Progenitor cell of endocrine pancreas (in vitro differentiated cells): ENCODE measurements at regions not wholly inside any gene's neighbourhood (a gene's known extent, or its start where the extent isn't known, plus 50 kb on each side); places are given as distances from the start of the nearest gene placed in this dataset.

ENCODE experiments used
- DNase-seq: peaks from one replicate; pipeline ENCODE4 v3.0.0; 2021; ENCODE audit warnings: low spot score; ENCODE audit not compliant: unreplicated experiment
- H3K27ac Mint-ChIP-seq: 2 replicates; pipeline ENCODE4 v1.8.0; 2021; ENCODE audit warnings: mild to moderate bottlenecking, moderate library complexity, mixed read lengths
- H3K27me3 Mint-ChIP-seq: 2 replicates; pipeline ENCODE4 v1.8.0; 2021; ENCODE audit warnings: mixed read lengths
- H3K36me3 Mint-ChIP-seq: 2 replicates; pipeline ENCODE4 v1.8.0; 2022; ENCODE audit warnings: mixed read lengths; ENCODE audit not compliant: insufficient read depth
- H3K4me1 Mint-ChIP-seq: 2 replicates; pipeline ENCODE4 v1.8.0; 2021; ENCODE audit warnings: low read depth, mixed read lengths
- H3K4me3 Mint-ChIP-seq: 2 replicates; pipeline ENCODE4 v1.8.0; 2021; ENCODE audit warnings: low read depth, mild to moderate bottlenecking, moderate library complexity, mixed read lengths
- H3K9me3 Mint-ChIP-seq: 2 replicates; pipeline ENCODE4 v1.8.0; 2021; ENCODE audit warnings: low read depth, mixed read lengths
- TF ChIP-seq, protein P1 (sequence below): fragments of 200-600 bp; sonication (generic); IDR thresholded peaks from one replicate; pipeline ENCODE4 v1.5.0; 2021; ENCODE audit warnings: antibody characterized with exemption, mild to moderate bottlenecking; ENCODE audit not compliant: unreplicated experiment

DNA sequence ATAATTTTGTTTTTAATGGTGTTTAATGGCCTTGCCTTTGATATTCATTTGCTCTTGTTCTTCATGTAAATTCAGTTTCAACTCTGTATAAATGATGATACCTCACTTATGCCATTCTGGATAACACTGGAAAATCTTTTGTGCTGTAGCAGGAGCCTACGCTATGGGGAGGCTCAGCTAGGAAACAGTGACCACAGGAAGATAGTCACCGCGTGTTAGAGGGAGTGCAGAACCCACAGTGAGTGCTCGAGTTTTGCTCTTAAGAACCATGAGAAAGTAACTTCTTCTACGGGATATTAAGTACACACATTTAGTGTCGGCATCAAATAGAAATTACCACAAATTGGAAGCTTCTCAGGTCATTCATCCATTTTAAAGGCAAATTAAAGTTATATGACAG lies 143.9 kb downstream of the IRX2 start:
- DNase-seq = no peak
- Mint-ChIP-seq H3K4me3 (no peak overlapping the region), H3K4me1 (no peaks in the 10 kb centered on the region), H3K36me3 (no peaks in the 10 kb centered on the region), H3K27ac (no peak overlapping the region), H3K27me3 (peaks cover 38% of the 10 kb centered on the region), H3K9me3 (no peaks in the 10 kb centered on the region)
- TF ChIP-seq, protein P1, sequence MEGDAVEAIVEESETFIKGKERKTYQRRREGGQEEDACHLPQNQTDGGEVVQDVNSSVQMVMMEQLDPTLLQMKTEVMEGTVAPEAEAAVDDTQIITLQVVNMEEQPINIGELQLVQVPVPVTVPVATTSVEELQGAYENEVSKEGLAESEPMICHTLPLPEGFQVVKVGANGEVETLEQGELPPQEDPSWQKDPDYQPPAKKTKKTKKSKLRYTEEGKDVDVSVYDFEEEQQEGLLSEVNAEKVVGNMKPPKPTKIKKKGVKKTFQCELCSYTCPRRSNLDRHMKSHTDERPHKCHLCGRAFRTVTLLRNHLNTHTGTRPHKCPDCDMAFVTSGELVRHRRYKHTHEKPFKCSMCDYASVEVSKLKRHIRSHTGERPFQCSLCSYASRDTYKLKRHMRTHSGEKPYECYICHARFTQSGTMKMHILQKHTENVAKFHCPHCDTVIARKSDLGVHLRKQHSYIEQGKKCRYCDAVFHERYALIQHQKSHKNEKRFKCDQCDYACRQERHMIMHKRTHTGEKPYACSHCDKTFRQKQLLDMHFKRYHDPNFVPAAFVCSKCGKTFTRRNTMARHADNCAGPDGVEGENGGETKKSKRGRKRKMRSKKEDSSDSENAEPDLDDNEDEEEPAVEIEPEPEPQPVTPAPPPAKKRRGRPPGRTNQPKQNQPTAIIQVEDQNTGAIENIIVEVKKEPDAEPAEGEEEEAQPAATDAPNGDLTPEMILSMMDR = no peak

DNA sequence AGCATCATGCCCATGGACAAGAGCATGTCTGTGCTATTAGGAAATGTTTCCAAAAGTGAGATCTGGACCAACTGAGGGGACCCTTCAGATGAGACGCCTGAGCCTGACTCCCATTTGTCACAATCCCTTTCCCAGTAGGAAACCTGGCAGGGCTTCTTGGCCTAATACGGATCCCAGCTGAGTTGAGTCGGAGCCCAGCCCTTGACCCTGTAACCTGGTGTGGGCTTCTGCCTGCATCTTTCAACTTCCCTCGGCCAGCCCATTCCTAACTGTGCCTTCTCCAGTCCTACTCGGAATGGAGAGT lies 148.3 kb downstream of the IRX2 start:
- no peak for DNase-seq
- peaks cover 44% of the 10 kb centered on the region for H3K27me3 Mint-ChIP-seq
- TF ChIP-seq, protein P1 = no peak
- no peaks in the 10 kb centered on the region for H3K4me1 Mint-ChIP-seq
- no peaks in the 10 kb centered on the region for H3K9me3 Mint-ChIP-seq
- no peaks in the 10 kb centered on the region for H3K36me3 Mint-ChIP-seq
- H3K4me3 Mint-ChIP-seq = no peak overlapping the region
- H3K27ac Mint-ChIP-seq = no peak overlapping the region

DNA sequence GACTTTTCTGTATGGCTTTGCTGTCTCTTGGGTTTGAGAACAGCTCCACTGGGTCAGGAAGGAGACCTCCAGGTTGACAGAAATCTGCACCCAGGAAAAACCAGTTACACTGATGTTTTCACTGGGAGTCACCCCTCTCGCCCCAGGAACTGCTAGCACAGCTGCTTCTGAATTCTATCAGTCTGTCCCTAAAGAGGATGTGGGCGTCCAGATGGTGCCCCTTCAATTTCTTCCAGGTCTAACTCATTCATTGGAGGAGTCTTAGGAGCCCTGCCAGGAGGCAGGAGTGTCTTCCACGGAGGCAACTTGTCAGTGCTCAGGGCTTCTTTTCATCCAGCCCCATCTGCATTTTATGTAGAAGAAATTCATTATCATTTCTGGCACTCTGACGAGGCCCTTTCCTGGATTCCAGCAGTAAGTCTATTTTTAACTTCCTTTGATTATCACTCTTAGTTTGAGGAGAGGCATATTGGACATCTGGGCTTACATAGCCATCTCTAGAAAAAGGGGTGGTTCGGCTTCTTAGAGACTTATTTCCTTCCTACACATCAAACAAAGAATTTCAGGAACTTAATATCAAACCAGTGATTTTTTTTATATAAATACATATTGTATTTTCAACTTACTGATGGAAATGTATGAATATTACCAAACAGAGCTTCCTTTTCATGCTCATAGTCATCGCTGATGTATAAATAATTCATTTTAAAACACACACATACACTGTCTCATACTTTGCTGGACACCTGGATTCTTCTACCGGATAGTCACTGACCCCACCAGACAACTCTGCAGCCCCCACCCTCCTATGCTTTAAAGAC lies 148.8 kb downstream of the IRX2 start:
- Mint-ChIP-seq H3K27ac (no peak overlapping the region), H3K27me3 (peaks cover 45% of the 10 kb centered on the region)

DNA sequence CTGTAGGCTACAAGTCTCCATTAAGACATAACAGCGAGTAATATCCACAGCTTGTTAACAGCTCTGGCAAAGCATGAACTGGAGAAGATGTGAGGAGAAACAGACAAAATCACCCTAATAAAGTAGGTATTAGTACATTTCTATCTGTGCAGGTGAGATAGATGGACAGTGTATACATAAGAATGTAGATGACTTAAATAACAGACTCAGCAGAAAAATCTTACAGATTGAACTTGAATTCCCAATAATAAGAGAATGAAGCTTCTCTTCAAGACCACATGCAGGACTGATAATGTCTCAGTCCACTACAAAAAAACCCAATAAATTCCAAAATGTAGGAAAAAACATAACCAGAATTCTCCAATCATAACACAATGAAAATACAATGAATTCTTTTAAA lies 153.0 kb downstream of the IRX2 start:
- no peak for DNase-seq
- Mint-ChIP-seq H3K27me3 (peaks cover 39% of the 10 kb centered on the region), H3K4me1 (no peaks in the 10 kb centered on the region), H3K9me3 (peaks cover 5% of the 10 kb centered on the region), H3K4me3 (no peak overlapping the region), H3K27ac (no peak overlapping the region), H3K36me3 (no peaks in the 10 kb centered on the region)
- TF ChIP-seq, protein P1 = no peak

More for the DNA sequence above, 148.8 kb downstream of the IRX2 start:
- Mint-ChIP-seq H3K4me3 (no peak overlapping the region), H3K4me1 (no peaks in the 10 kb centered on the region), H3K36me3 (no peaks in the 10 kb centered on the region), H3K9me3 (no peaks in the 10 kb centered on the region)
- no peak for DNase-seq
- TF ChIP-seq, protein P1 = no peak

DNA sequence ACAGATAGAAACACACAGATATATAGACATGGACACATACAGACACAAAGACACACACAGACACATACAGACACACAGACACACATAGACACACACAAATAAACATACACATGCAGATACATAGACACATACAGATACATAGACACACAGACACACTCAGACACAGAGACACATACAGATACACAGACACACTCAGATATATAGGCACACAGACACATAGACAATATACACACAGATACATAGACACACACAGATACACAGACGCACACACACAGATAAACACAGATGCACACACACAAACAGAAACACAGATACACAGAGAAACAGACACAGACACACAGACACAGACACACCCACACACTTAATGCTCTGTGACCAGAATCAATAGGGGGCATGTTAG lies 156.8 kb downstream of the IRX2 start:
- Mint-ChIP-seq H3K27ac (no peak overlapping the region), H3K36me3 (no peaks in the 10 kb centered on the region), H3K27me3 (peaks cover 19% of the 10 kb centered on the region), H3K4me3 (no peak overlapping the region), H3K4me1 (no peaks in the 10 kb centered on the region), H3K9me3 (peaks cover 5% of the 10 kb centered on the region)
- DNase-seq = no peak
- TF ChIP-seq, protein P1 = no peak
